ENCODE measurements at regions not wholly inside any gene's neighbourhood (a gene's known extent, or its start where the extent isn't known, plus 50 kb on each side); places are given as distances from the start of the nearest gene placed in this dataset.

- WGBS, 2 donors = 86 to 88% methylated on average over 6 of the region's 6 CpGs
Measured at GRCh38 chr14:30330033-30330432, 228.9 kb upstream of the G2E3 start.

GRCh38 chr14:30330445-30330844, 228.5 kb upstream of the G2E3 start:
- H3K4me3 ChIP-seq (ENCODE audit: low read depth, poor library complexity, severe bottlenecking) = no peak overlapping the region
- TF ChIP-seq POLR2A (IDR thresholded peaks at IDR 0.05) (no peak), CTCF (IDR thresholded peaks at IDR 0.05) (no peak)
- DNase-seq (ENCODE audit: low spot score in 2 of 2) = no peak
- intact Hi-C loops (cut with DNase I; ENCODE audit: low total_unique reads) = no loop called here

More at GRCh38 chr14:30330033-30330432, 228.9 kb upstream of the G2E3 start:
- DNase-seq (ENCODE audit: low spot score in 2 of 2) = no peak
- no peak for TF ChIP-seq CTCF (IDR thresholded peaks at IDR 0.05)
- no peak for TF ChIP-seq POLR2A (IDR thresholded peaks at IDR 0.05)
- intact Hi-C loops (cut with DNase I; ENCODE audit: low total_unique reads) = no loop called here
- H3K4me3 ChIP-seq (ENCODE audit: low read depth, poor library complexity, severe bottlenecking) = no peak overlapping the region

- intact Hi-C loops (cut with DNase I; ENCODE audit: low total_unique reads) = no loop called here
- DNase-seq (ENCODE audit: low spot score in 2 of 2) = no peak
- TF ChIP-seq POLR2A (IDR thresholded peaks at IDR 0.05) (no peak), CTCF (IDR thresholded peaks at IDR 0.05) (no peak)
- H3K4me3 ChIP-seq (ENCODE audit: low read depth, poor library complexity, severe bottlenecking) = no peak overlapping the region
Measured at GRCh38 chr14:30331030-30331429, 227.9 kb upstream of the G2E3 start.

- no peak overlapping the region for H3K4me3 ChIP-seq (ENCODE audit: low read depth, poor library complexity, severe bottlenecking)
- intact Hi-C loops (cut with DNase I; ENCODE audit: low total_unique reads) = no loop called here
- DNase-seq (ENCODE audit: low spot score in 2 of 2) = no peak
- TF ChIP-seq POLR2A (IDR thresholded peaks at IDR 0.05) (no peak), CTCF (IDR thresholded peaks at IDR 0.05) (no peak)
Measured at GRCh38 chr14:30332374-30332773, 226.6 kb upstream of the G2E3 start.

- no peak for TF ChIP-seq POLR2A (IDR thresholded peaks at IDR 0.05)
- no peak for TF ChIP-seq CTCF (IDR thresholded peaks at IDR 0.05)
- intact Hi-C loops (cut with DNase I; ENCODE audit: low total_unique reads) = no loop called here
- DNase-seq (ENCODE audit: low spot score in 2 of 2) = no peak
- no peak overlapping the region for H3K4me3 ChIP-seq (ENCODE audit: low read depth, poor library complexity, severe bottlenecking)
- WGBS, 2 donors = 50 to 51% methylated on average over 2 of the region's 2 CpGs
Measured at GRCh38 chr14:30333934-30334333, 225.0 kb upstream of the G2E3 start.

GRCh38 chr14:30337456-30337855, 221.5 kb upstream of the G2E3 start:
- TF ChIP-seq CTCF (IDR thresholded peaks at IDR 0.05) = no peak
- no peak for TF ChIP-seq POLR2A (IDR thresholded peaks at IDR 0.05)
- 50 to 61% methylated on average over 5 of the region's 5 CpGs for WGBS, 2 donors
- DNase-seq (ENCODE audit: low spot score in 2 of 2) = no peak
- H3K4me3 ChIP-seq (ENCODE audit: low read depth, poor library complexity, severe bottlenecking) = no peak overlapping the region
- intact Hi-C loops (cut with DNase I; ENCODE audit: low total_unique reads) = no loop called here

Data from lower leg skin (tissue), 4 donors.